OCI-LY3 (cell line): ENCODE measurements at regions not wholly inside any gene's neighbourhood (a gene's known extent, or its start where the extent isn't known, plus 50 kb on each side); places are given as distances from the start of the nearest gene placed in this dataset.

Source experiments
- EZH2phosphoT487 ChIP-seq: fragments of 200-600 bp; shearing (Covaris generic); IDR thresholded peaks from 2 replicates; pipeline ENCODE4 v1.6.1; 2018; ENCODE audit warnings: antibody characterized with exemption, mixed run types, low read depth
- TF ChIP-seq, protein P1 (sequence below): fragments of 200-600, 300-600 bp; sonication (generic); IDR thresholded peaks from 2 replicates; pipeline ENCODE4 v1.5.1; 2014; ENCODE audit warnings: antibody characterized with exemption, low read length, low read depth

DNA sequence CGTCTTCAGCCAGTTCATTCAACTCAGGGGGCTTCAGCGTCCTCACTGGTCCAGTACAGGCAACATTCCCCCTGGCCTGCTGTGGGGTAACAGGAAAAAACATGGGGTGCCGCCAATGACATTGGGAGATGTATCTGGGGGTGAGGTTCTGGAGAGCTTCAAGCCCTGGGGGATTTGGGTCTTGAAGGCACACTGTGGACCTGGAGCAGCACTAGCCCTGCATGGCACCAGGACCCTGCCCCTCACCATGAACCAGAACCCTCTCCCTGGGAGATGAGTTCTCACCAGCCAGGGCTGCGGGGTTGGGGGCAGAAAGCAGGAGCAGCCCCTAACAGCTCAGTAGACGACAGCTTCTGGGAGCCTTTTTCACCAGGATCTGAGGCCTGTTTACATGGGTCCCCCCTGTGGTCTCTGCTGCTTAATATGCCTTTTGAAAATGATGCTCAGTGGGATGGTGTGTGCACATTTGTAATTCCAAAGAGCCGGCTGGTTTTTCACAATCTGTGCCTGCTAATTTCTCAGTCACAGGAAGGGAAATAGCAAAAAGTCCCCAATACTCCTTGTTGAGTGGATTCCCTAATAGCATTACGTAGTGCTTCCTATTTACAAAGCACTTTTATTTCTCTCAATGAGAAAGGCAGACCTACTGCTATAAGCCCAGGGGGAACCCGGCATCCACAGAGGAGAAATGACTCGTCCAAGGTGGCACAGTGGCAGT, 509.5 kb downstream of the RPS24 start:
- TF ChIP-seq, protein P1, sequence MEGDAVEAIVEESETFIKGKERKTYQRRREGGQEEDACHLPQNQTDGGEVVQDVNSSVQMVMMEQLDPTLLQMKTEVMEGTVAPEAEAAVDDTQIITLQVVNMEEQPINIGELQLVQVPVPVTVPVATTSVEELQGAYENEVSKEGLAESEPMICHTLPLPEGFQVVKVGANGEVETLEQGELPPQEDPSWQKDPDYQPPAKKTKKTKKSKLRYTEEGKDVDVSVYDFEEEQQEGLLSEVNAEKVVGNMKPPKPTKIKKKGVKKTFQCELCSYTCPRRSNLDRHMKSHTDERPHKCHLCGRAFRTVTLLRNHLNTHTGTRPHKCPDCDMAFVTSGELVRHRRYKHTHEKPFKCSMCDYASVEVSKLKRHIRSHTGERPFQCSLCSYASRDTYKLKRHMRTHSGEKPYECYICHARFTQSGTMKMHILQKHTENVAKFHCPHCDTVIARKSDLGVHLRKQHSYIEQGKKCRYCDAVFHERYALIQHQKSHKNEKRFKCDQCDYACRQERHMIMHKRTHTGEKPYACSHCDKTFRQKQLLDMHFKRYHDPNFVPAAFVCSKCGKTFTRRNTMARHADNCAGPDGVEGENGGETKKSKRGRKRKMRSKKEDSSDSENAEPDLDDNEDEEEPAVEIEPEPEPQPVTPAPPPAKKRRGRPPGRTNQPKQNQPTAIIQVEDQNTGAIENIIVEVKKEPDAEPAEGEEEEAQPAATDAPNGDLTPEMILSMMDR, result no peak
- TF ChIP-seq EZH2phosphoT487, result no peak
